Osteoblast (primary cell): ENCODE measurements at regions not wholly inside any gene's neighbourhood (a gene's known extent, or its start where the extent isn't known, plus 50 kb on each side); places are given as distances from the start of the nearest gene placed in this dataset.
"Not testable (repeated sequence)": the region's sequence is repeated elsewhere in the genome, so short reads cannot be mapped to it uniquely, and the experiment has no call there.

Experiments
- DNase-seq: peaks from one replicate; pipeline ENCODE4 v3.0.0; 2011; ENCODE audit warnings: low spot score, mixed read lengths; ENCODE audit not compliant: insufficient read length; ENCODE audit errors: missing footprints
- H2AFZ ChIP-seq: 2 replicates; pipeline ENCODE4 v1.6.0; 2011; ENCODE audit warnings: mild to moderate bottlenecking, low read length
- H3K27ac ChIP-seq: 2 replicates; pipeline ENCODE4 v1.5.1; 2011; ENCODE audit warnings: mild to moderate bottlenecking, low read depth, low read length, moderate library complexity
- H3K27me3 ChIP-seq: 2 replicates; pipeline ENCODE4 v1.6.0; 2012; ENCODE audit warnings: mild to moderate bottlenecking, control low read depth, inconsistent platforms, low read length, moderate library complexity; ENCODE audit not compliant: insufficient read depth
- H3K36me3 ChIP-seq: 2 replicates; pipeline ENCODE4 v1.5.1; 2011; ENCODE audit warnings: mild to moderate bottlenecking, low read length, control low read depth, moderate library complexity; ENCODE audit not compliant: insufficient read depth
- H3K4me1 ChIP-seq: 2 replicates; pipeline ENCODE4 v1.5.1; 2011; ENCODE audit warnings: mild to moderate bottlenecking, low read length, control low read depth, moderate library complexity; ENCODE audit not compliant: insufficient read depth
- H3K4me2 ChIP-seq: 2 replicates; pipeline ENCODE4 v1.6.0; 2011; ENCODE audit warnings: mild to moderate bottlenecking, low read length; ENCODE audit not compliant: insufficient read depth
- H3K4me3 ChIP-seq: fragments of 200-600 bp; sonication (generic); 3 replicates; pipeline ENCODE4 v1.5.1; 2012; ENCODE audit warnings: mild to moderate bottlenecking, low read length, inconsistent platforms; ENCODE audit not compliant: insufficient read depth
- H3K79me2 ChIP-seq: 2 replicates; pipeline ENCODE4 v1.6.0; 2012; ENCODE audit warnings: mild to moderate bottlenecking, low read length, control low read depth, inconsistent platforms; ENCODE audit not compliant: insufficient read depth
- H3K9me3 ChIP-seq: 2 replicates; pipeline ENCODE4 v1.5.1; 2011; ENCODE audit warnings: low read depth, low read length, control low read depth
- H4K20me1 ChIP-seq: 2 replicates; pipeline ENCODE4 v1.6.0; 2012; ENCODE audit warnings: mild to moderate bottlenecking, low read length, control low read depth; ENCODE audit not compliant: insufficient read depth
- TF ChIP-seq, protein P1 (sequence below): IDR thresholded peaks from 2 replicates; pipeline ENCODE4 v1.5.1; 2011; ENCODE audit warnings: mild to moderate bottlenecking, low read depth, low read length, moderate library complexity; ENCODE audit errors: extremely low read depth

DNA sequence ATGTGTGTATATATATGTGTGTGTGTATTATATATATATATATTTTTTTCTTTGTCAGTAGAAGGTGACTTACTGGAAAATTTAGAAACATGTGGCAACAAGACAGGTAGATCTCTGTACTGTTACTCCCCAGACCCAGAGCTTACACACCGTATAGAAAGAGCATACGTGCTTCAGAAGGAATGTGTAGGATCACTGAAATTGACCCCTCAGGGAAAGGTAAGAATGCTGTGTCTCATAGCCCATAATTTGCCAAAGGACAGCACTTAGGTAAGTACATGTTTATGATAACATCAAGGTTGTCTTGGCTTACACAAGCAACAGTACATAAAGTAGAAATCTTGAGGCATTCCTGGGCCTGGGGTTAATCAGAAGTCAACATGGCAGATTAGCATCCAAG, 54.2 kb upstream of the PDE3B start:
- Histone ChIP-seq H3K4me3 (no peak overlapping the region), H3K4me2 (no peak overlapping the region), H3K27ac (no peak overlapping the region), H3K27me3 (no peaks in the 10 kb centered on the region), H2AFZ (no peak overlapping the region), H4K20me1 (no peaks in the 10 kb centered on the region), H3K4me1 (no peaks in the 10 kb centered on the region), H3K79me2 (no peaks in the 10 kb centered on the region), H3K9me3 (no peaks in the 10 kb centered on the region), H3K36me3 (no peaks in the 10 kb centered on the region)
- DNase-seq = no peak
- TF ChIP-seq, protein P1, sequence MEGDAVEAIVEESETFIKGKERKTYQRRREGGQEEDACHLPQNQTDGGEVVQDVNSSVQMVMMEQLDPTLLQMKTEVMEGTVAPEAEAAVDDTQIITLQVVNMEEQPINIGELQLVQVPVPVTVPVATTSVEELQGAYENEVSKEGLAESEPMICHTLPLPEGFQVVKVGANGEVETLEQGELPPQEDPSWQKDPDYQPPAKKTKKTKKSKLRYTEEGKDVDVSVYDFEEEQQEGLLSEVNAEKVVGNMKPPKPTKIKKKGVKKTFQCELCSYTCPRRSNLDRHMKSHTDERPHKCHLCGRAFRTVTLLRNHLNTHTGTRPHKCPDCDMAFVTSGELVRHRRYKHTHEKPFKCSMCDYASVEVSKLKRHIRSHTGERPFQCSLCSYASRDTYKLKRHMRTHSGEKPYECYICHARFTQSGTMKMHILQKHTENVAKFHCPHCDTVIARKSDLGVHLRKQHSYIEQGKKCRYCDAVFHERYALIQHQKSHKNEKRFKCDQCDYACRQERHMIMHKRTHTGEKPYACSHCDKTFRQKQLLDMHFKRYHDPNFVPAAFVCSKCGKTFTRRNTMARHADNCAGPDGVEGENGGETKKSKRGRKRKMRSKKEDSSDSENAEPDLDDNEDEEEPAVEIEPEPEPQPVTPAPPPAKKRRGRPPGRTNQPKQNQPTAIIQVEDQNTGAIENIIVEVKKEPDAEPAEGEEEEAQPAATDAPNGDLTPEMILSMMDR = no peak

- not testable (repeated sequence) for H3K9me3 ChIP-seq, H3K4me2 ChIP-seq, H2AFZ ChIP-seq, DNase-seq, H3K36me3 ChIP-seq, H3K4me3 ChIP-seq, H4K20me1 ChIP-seq, H3K79me2 ChIP-seq, H3K27me3 ChIP-seq, H3K4me1 ChIP-seq, H3K27ac ChIP-seq
These were observed 52.6 kb upstream of the PDE3B start for GRCh38 chr11:14591046-14591445.

DNA sequence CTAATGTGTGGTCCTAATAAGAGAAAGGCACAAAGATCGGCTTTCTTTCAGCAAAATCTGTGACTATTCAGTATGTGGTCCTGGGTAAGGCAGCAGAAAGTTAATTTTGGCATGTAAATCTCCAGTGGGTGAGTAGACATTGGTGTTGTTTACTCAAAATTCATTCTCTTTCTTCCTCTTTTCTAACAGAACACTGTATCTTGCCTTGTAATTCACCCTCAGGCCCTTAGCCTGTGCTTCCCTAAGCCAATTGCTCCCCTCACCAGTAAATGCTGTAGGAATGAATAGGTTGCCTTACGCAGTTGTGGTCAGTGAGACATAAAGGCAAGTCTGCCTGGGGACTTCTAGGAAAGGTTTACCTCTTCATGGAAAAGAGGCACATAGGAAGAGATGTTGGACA, 49.9 kb upstream of the PDE3B start:
- no peak for DNase-seq
- H3K27me3 ChIP-seq = no peaks in the 10 kb centered on the region
- no peaks in the 10 kb centered on the region for H3K9me3 ChIP-seq
- no peaks in the 10 kb centered on the region for H3K79me2 ChIP-seq
- no peaks in the 10 kb centered on the region for H4K20me1 ChIP-seq
- no peak overlapping the region for H2AFZ ChIP-seq
- no peaks in the 10 kb centered on the region for H3K36me3 ChIP-seq
- H3K4me1 ChIP-seq = no peaks in the 10 kb centered on the region
- no peak overlapping the region for H3K4me2 ChIP-seq
- H3K27ac ChIP-seq = no peak overlapping the region
- TF ChIP-seq, protein P1 = no peak
- H3K4me3 ChIP-seq = no peak overlapping the region
